NCI-H2107 treated with DMSO at 0.1 percent for 48 hours (cell line): ENCODE measurements at regions not wholly inside any gene's neighbourhood (a gene's known extent, or its start where the extent isn't known, plus 50 kb on each side); places are given as distances from the start of the nearest gene placed in this dataset.

Experiments used
- DNase-seq: peaks from one replicate; lab custom pipeline; 2025; ENCODE audit not compliant: unreplicated experiment; lab: John Stamatoyannopoulos, UW

DNA sequence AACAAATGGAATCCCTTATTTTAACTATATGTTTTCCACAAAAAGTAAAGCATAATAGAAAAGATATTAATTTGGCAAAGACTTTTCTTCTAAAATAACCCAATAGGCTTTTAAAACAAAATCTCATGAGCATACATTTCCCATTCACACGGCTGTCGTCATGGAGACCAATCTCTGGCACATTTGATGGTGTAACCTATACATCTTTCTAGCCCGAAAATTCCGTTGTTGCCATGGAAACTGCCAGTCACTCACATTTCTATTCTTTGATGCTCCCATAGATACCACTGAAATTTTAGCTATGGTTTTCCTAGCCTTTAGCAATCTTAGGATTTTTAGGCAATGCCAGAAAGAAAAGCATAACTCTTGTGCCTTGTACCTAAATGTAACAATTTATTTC is 262.9 kb upstream of the TRPM3 start:
- no peak for DNase-seq

DNA sequence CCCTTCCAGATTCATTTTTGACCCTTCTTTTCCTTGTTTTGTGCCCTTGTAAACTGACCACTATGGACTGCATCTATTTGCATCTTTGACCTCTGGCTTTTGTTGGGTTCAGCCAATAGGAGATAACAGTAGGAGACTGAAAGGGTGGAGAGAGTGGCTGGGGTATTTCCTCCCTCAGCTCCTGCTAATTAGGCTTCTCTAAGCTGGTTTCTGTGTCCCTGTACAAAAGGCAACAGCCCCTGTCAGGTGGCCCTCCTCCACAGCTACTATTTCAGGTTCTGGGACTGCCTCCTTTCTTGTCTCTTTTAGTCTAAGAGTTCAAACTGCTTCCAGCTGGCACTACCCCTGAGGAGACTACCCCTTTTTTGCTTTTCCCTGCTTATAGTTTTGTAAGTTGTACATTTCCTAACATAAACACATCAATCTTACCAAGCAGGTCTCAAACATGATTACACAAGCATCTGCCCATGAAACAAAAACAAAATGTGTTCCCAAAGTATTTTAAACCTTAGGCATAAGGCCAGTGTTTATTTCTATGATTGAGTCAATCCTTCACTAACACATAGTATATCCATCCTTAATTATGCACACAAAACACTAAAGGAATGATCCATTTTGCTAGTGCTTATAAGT is 262.0 kb upstream of the TRPM3 start:
- DNase-seq, result no peak

DNA sequence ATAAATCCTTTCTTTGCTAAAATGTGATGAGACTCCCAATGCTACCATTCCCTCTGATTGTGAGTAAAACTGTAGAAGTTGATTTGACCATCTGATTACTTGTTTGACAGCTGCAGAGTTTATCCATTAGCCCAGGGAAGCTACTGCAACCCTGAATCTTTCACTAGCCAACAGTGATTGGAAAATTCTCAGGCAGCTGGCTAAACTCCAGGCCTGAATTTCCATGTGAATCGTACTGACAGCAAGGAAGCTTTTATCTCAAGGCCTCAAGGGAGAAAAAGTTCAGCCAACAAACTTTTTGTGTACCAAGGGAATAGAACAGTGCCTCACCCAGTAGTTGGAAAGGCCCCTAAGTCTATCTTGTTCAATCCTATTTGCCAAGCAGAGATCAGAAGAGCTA is 246.7 kb upstream of the TRPM3 start:
- DNase-seq, result no peak

DNA sequence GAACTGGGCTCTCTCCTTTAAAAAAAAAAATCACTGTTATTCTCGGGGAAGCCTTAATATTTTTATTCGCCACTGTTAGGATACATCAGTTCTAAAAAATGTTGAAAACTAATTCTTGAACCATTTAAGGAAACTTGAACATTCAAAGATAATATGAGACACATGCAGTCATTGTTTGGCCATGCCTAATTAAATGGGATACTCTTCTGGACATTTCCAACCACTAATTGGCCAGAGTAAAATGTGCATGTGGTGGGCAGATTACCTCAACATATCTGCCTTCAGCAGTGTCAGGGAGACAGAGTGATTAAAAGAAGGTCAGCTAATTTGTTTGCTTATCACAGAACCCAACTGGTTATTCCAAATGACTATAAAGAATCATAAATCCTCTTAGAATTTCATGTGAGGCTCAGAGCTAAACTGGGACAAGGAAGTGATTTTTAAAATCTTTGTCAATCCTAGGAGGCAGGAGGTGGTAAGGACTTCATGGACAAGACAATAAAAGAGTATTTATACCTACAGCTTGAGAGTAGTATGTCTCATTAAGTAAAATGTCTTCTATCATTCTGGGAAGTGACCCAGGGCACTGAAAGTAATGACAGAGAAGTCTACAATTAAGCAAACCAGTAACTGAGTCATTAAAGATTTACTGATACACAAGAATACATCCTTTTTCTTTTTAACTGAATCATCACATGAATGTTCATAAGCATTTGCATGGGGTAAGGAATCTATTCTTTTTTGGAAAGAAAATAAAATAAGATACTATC is 242.9 kb upstream of the TRPM3 start:
- DNase-seq, result no peak

DNA sequence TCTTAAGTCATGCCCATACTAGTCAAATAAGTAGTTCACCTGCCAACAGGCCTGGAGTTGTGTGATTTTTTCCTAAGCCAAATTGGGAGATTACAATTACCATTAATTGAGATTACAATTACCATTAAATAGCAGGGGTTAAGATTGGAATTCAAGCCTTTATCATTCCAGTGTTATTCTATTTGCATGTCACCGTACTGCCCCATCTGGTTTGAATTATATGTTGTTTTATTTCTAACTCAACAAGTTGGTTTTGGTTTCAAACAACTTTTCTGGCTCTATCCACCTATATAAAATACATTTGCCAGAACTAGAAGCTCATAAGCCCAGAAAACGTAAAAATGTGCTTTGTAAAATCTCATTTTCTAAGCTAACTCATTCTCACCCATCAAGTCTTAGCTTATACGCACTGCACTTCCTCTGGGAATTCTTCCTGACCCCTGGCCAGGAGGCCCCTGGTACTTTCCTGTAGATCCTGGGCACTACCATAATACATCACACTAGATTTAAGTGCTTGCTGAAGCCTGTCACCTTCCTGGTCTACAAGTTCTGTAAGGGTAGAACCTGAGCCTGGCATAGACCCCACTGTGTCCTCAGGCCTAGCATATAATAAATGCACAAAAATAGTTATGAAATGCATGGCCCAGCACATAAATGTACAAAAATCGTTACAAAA is 242.0 kb upstream of the TRPM3 start:
- DNase-seq, result no peak

DNA sequence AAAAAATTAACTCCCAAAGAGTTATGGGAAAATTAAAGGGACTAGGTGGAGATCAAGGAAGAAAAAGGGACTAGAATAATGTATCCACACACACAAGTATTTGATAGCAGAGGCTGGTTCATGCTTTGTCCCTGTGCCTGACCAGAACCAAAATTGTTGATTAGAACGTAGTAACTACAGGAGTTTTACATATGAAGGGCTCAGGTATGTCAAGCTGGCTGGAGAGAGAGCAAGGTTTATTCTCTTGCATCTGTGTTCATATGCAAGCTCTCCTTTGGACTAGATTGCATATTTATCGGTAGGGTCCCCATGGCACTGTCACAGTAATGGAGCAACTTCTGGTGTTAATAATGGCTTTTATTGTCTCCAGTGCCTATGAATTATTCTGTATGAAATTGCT is 239.9 kb upstream of the TRPM3 start:
- DNase-seq, result no peak

DNA sequence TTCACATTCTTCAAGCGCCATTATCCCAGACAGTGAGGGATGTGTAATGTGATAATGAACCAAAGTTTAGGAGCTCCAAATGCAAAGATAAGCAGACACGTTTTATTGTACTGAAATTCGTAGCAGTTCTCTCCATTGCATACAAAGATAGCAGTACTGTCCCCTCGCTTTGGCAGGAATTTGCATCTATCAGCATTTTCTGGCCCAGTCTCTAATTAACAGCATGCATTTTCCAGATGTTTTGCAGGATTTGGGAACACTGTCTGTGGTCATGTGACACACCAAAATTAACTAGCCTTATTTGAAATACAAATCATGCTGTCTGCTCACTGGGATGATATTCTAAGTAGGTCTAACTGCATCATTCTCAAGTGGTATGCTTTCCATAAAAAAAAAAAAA is 235.9 kb upstream of the TRPM3 start:
- DNase-seq, result no peak

DNA sequence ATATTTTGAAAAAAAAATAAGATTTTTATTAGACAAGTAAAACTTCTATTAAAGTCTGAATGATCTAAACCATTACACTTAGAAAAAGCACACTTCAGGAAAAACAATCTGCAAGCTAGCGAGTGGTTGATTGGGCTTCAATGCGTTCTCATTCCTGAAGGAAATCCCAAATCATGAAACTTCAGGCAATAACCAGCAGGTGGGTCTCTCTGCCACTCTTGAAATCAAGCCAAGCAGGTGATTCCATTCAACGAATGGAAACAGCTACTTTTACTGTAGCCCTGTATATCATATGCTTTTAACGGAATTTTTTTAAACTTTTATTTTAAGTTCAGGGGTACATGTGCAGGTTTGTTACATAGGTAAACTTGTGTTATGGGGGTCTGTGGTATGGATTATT is 234.5 kb upstream of the TRPM3 start:
- DNase-seq, result no peak

DNA sequence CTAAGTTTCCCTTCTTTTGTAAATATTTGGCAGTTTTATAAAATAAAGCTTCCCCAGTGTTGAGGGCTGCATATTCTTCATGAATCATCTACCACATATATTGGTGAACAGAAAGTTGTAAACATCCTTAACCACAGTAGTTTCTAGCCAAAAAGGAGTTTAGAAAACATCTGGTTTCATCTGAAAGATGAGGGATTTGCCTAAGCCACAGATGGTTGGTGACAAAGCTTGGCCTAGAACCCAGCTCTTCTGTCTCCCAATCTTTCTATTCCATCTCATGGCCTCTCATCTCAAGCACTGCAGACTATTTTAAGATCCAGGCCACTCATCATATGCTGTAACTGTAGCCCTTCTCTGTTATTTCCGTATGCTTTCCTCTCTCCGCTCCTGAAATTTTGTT is 232.3 kb upstream of the TRPM3 start:
- no peak for DNase-seq

DNA sequence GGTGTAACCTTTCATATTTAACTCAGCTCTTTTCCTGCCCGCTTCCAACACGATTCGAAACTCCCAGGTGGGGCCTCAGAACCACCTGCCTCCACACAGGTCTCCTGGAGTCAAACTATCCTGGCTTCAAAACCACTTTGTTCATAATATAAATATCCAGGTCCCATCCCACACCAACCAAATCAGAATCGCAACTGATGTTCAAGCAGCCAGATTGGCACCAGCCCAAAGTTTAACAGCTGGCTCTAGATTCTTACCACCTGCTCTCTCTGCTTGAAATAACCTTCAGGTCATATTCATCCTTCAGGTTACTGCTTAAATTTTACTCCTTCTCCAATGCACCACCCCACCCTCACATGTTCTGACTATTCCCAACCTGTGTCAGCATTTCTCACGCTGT is 231.4 kb upstream of the TRPM3 start:
- no peak for DNase-seq

DNA sequence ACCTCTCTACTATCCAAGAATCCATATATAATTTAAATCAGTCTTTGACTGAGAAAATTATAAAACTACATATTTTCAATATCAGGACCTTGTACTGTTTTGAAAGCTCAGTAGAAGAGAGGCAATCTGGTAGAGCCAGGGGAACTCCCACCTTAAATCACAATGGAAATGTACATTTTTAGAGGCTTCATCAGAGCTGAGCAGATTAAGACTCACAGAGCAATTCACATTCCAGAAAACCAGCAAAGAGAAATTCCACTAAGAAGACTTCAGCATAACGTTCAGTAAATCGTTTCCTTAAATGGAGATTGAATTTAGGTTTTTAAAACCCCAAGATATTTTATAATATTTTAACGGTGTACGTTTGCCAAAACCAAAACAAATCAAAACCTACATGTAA is 227.8 kb upstream of the TRPM3 start:
- no peak for DNase-seq

DNA sequence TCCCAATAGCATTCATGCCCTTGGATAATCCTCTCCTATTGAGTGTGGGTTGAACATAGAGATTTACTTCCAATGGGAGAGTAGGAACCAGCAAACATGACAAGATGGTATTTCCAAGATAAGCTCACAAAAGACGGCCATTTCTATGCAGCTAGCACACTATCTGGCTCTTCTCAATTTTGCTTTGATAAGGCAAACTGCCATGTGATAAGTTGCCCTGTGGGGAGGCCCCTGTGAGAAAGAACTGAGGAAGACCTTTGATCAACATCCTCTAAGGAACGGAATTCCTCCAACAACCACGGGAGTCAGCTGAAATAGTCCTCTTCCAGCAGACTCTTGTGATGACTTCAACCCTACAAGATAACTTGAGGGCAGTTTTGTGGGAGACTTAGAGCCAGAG is 211.9 kb upstream of the TRPM3 start:
- no peak for DNase-seq

DNA sequence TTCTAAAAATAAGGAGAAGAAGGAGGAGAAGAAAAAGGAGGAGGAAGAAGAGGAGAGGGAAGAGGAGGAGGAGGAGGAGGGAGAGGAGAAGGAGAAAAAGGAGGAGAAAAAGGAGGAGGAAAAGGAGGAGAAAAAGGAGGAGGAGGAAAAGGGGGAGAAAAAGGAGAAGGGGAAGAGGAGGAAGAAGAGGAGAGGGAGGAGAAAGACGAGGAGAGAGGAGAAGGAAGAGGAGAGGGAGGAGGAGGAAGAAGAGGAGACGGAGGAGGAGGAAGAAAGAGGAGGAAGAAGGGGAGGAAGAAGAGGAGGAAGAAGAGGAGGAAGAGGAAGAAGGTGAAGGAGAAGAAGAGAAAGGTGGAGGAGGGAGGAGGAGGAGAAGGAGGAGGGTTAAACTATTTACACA is 210.2 kb upstream of the TRPM3 start:
- no peak for DNase-seq

DNA sequence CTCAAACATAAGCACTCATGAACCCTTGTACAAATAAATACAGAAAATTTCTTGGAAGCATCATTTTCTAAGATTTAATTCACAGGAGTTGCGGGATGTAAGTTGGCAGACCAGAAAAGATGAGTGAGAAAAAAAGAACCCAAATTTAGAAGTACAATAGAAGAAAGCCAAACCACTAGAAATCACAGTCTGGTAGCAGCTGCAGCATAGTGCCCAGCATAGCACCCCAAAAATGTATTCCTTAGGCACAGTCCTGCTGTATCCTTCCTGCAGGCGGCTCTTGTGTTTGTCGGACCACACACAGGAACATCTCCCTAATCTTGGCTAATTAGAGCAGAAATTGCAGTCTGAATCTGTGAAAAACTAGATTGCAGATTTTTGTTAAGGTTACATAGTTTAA is 208.5 kb upstream of the TRPM3 start:
- no peak for DNase-seq

DNA sequence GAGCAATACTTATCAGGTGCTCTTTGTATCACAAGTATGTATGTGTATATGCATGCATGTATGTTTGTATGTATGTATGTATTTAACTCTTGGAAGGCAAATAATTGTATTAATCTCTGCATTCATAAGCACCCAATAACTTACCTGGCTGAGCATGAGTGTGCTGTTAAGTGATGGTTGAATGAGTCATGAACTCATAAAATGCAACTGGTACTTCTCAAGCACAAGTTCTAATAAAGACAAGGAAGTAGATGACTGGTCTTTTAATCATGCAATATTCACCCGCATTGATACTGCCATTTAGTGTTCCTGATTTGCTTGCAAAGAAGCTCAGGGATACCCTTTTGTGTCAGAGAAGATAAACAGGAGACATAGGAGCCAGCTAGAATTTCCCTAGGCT is 204.9 kb upstream of the TRPM3 start:
- DNase-seq, result no peak

DNA sequence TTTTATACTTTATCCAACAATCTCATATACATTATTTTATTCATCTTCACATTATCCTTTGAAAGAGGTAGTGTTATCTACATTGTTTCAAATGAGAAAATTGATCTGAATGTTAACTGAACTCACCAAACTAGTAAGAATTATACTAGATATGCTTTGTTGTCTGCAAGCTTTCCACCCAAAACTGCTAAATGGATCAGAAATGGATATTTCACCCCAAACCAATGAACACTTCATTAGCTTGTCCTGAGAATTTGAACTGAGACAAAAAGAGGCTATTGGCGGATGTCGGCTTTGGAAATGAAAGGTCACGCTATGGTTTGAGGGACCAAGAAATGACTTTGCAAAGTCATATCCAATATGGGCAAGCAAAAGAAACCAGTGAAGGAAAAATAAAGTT is 201.9 kb upstream of the TRPM3 start:
- DNase-seq, result no peak

DNA sequence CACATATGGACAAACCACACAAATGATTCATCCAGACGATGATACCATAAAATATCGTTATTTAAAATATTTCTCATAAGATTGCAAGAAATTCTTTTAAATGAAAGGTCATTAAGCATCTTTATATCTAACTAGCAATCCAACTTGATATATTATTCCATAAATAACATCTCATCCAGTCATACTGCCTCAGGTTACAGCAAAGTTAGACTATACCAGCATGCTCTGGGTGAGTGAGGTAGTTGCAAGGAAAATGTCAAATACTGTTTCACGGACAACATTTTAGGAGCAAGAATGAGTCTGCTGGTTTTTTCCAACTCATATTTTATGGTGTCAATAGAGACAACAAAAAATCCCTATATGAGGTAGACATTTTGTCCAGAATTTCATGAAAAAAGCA is 200.9 kb upstream of the TRPM3 start:
- DNase-seq, result no peak

DNA sequence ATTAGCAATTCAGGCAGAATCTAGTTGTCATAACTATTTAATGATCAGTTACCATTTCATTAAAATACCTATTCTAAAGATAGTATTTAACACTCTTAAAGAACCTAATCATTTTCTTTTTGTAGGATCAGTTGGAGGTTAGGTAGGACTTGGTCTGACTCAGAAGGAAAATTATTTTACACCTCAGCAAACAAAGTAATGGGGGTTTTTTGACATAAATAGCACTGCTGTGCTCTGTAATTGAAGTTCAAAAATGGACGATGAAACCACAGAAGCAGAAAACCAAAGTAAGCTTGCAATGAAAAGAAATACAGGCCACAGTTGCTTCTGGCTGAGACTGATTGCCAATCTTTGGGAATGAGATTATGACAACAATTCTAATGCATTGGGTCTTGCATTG is 187.0 kb upstream of the TRPM3 start:
- DNase-seq, result no peak

DNA sequence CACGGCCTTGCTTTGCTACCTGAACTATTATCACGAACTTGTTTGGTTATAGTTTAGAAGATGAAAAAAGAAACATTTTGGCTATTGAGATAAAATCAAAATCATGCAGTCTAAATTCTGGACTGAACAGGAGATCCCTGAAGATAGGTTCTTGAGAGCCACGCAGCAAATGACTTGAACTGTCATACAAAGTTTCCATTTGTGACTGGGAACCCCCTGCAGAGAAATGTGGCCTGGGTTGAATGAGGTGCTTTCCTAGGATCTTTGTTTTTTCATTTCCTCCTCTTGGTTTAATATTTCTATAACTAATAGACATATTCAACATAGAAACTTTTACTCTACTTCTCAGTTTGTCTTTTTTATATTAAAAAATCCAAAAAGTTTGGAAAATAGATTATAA is 184.7 kb upstream of the TRPM3 start:
- DNase-seq, result no peak

DNA sequence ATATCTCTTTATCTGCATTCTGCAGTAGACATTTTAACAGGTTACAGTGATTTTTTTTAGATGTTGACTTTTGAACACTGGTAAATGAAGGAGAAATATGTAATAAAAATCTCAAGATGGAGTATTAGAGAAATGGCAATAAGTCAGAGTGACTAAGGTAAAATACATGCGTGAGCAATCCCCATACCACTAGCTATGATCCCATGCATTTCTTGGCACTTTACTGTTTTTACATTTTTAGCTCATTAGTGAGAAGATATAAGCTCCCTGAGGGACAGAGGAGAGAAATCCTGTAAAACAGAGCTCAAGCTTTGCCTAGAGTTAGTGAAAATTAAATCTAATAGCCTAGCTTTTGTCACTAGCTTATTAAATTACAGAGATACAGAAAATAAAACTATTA is 181.9 kb upstream of the TRPM3 start:
- no peak for DNase-seq

DNA sequence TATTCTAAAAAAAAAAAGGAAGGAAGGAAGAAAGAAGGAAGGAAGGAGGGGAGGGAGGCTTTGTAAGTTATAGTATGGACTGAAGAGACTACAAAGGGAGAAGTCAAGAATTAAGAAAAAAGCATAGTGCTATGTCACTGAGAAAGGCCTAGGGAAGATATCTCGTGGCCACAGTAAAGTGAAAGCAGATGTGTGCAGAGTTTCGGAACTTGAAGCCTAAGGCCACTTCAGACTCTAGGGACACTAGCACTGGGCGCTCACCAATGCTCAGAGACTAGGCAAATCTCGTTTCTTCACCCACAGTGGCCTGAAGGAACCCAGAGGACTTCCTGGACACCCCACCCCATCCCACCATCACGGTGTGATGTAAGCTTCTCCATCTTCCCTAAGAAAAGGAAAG is 181.4 kb upstream of the TRPM3 start:
- DNase-seq, result no peak

DNA sequence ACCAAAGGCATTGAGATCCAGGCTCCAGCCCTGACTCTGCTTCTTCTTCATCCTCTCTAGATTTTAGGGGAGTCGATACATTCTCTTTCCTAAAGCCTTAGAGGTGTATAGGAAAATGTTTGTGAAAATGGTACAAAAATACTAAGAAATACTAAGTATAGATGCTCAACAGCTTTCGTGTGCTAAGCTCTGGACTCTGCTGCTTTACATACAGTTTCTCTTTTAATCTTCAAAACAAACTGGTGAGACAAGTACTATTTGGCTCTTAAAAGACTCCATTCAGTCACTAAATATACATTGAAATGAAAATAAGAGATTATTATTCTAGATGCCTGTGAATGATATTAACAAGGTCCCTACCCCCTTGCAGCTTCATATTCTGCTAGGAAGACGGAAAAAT is 174.5 kb upstream of the TRPM3 start:
- no peak for DNase-seq

DNA sequence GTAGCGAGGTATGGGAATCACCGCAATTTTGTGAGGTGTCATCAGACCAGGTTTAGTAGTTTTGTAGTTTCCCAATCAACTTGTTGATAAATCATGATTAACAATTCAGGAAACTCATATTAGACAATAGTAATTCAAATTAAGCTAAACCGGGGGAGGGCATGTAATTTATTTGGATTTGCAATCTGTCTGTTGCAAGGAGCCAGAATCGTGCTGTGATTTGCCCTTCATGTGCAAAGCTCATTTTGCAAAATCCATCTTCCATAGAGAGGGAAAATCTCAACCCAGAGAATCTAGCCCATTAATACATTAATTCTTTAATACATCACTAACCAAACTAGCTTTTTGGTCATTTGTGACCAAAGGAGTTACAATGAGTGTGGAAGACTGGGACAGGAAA is 164.7 kb upstream of the TRPM3 start:
- DNase-seq, result no peak
